NCI-H69 (cell line): ENCODE measurements at regions not wholly inside any gene's neighbourhood (a gene's known extent, or its start where the extent isn't known, plus 50 kb on each side); places are given as distances from the start of the nearest gene placed in this dataset.

Experiments
- DNase-seq: peaks from one replicate; lab custom pipeline; 2025; lab: John Stamatoyannopoulos, UW

DNA sequence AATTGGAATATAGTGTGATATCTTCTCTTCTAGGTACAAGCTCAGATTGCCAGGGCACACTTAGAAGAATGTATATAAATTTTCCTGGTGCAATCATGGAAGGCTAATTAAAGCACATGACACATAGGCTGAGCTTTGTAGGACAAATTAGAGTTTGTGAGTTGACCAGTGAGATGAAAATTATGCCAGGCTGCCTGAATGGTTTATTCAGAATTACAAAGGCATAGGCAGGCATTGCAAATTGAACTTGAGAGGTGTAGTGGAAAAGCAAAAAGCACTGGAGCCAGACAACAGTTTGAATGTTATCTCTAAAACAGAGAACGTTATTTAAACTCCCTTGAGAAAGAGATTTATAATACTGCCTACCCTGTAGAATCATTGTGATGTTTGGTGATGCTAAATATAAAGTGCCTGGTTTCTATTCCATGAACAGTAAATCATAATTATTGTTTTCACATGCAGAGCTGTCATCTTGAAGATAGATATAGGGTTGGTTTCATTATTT, 712.1 kb downstream of the TBC1D32 start:
- DNase-seq, result no peak

DNA sequence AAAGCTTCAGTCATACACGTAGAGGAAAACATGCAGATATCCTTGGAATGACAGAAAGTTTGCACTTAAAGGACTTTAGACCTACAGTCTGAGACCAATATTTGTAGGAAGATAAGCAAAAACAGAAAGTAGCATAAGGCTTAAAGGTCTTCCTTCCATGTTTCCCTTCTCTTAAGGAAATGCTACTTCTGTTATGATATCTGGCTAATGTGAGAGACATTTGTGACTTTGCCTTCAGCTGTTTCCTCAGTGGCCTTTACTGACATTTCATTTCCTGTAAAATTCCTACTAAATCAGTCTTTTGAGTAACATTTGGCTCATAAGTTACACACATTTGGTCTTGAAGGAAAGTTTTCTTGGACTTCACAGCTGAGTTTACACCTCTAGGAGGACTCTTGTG, 713.4 kb downstream of the TBC1D32 start:
- no peak for DNase-seq

GRCh38 chr6:120615238-120615637, 719.0 kb downstream of the TBC1D32 start:
- no peak for DNase-seq

DNA sequence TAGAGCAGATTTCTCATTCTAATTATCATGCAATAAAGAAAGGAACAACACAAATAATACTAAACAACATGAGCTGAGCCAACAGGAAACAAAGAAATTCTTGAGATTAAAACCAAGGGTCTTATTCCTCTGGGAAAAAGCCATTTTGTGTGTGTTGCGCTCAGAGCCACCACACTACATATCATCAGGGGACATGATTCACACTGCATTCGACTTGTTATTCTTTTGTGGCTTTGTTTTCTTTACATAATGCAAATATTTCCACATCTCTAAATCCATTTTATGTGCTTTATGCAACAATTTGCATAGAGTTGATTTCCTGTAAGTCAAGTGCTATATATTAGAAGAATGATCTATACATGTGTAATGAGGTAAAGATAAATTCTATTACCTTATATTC, 719.6 kb downstream of the TBC1D32 start:
- no peak for DNase-seq

- no peak for DNase-seq
Observed at GRCh38 chr6:120608826-120609225, 725.5 kb downstream of the TBC1D32 start.

GRCh38 chr6:120606743-120607142, 727.5 kb downstream of the TBC1D32 start:
- DNase-seq, result no peak

GRCh38 chr6:120604510-120604909, 729.8 kb downstream of the TBC1D32 start:
- DNase-seq, result no peak

DNA sequence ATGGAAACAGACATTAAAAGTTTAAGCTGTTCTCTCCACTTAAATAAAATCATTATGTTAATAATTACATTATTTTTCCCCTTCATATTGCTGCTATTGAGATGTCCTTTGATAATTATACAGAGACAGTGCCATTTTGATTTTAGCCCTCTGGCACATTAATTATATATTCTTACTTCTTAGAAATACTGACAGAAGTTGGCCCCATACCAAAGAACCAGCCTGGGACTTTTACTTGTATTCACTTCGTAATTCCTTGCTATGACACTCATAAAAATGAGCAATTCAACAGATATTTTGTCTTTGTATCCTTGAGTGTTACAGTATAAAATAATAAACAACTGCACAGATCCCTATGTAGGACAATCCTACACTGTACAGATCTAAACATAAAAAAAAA, 743.7 kb downstream of the TBC1D32 start:
- DNase-seq, result peak; percentile 65

DNA sequence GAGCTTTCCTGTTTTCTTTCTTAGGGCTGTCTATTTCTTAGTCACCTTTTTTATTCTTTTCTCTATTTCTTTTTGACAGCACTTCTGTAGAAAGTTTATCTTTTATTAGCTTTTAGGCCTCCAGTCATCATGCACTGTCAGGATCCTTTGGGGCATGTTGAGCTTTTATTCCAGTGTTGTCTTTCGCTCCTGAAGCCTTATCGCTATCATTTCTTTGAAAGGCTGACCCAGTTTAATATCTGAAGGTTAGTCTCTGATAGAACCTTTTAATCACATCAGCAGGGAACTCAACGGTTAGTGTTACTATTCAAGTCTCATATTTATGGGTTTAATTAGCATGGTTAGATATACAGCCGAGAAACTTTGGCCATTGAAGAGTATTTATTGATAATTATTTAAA, 745.9 kb downstream of the TBC1D32 start:
- DNase-seq, result no peak

DNA sequence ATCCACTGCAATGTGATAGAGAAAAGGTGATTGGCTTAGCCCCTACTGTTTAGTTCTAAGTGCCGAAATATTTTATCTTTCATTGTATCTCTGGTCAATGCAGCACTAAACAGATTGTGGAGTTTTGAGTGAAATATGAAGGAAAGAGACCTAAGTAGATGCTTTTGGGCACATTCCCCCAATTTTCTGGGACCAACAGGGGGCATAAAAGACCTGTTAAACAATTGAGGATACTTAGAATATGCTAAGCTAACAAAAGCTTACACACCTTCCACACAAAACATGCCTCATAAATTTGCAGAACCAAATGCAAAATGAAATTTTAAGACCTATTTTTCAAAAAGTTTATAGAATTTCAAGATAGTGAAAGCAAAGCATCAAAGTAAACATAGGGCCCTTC, 746.9 kb downstream of the TBC1D32 start:
- DNase-seq, result no peak

- DNase-seq, result no peak
Observed at GRCh38 chr6:120584111-120584760, 750.0 kb downstream of the TBC1D32 start.

- no peak for DNase-seq
Observed at GRCh38 chr6:120576061-120576460, 758.2 kb downstream of the TBC1D32 start.

DNA sequence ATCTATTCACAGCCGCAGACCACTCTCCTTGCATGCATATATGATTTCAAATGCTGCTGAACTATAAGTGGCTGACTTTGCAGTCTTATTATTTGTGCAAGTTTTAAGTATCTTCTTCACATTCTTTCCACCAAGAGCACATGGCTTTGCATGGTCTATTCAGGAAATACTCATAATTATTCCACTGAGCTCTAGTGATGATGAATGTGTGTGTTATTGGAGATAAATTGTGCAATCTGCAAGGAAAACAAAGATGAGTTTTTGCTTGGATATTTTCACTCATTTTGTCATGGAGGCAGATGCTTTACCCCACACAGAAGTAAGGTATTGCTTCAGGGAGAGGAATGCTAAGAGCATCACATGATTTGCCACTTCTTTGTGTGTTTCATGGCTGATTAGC, 764.6 kb downstream of the TBC1D32 start:
- DNase-seq, result no peak

- no peak for DNase-seq
Observed at GRCh38 chr6:120564779-120565178, 769.5 kb downstream of the TBC1D32 start.

DNA sequence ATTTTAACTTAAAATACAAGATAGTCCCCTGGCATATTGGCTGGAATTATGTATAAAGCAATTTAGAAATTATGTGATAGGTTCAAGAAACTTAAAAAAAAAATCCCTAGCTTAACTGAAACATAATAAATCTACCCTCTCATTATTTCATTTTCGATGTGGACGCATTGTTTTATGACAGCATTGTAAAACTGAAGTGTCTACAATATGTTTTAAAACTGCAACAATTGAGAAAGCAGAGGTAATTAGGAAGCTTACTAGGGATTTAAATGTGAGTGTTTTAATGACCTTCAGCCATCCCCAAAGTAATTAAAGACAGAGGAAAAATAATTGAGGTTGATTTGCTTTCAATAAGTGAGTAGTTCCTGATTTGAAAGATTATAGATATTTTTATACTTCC, 776.0 kb downstream of the TBC1D32 start:
- DNase-seq, result peak; percentile 53

GRCh38 chr6:120557554-120557953, 776.7 kb downstream of the TBC1D32 start:
- DNase-seq, result no peak

DNA sequence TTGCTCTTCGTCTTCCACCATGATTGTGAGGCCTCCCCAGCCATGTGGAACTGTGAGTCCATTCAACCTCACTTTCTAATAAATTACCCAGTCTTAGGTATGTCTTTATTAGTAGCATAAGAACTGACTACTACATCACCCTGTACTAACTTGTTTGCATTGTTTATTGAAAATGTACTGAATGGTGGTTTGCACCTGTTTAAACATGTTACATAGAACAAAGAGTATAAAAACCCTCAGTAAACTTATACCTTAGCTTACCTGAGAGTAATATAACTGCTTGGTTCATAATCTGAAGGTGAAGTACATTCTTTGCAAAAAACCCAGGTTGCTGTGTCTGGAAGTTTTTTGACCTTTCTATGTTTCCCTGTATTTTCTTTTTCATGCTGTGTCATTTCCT, 777.8 kb downstream of the TBC1D32 start:
- DNase-seq, result peak; percentile 61

GRCh38 chr6:120553353-120553752, 780.9 kb downstream of the TBC1D32 start:
- no peak for DNase-seq

DNA sequence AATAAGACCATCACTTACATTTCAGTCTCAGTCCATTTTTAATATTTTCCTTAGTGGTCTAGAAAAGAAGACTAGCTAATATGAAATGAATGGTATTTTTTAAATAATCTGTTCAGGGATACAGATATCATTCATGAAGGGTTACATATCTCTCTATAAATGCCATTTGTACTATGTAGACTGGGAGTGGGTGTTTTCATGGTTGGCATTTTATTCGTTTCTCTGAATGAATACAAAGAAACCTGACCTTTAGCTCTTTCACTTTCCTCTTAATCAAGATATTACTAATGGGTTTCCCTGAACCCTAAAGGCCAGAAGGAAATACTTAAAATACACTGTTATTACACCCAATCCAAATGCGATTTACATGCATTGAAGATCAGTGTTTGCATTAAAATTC, 788.9 kb downstream of the TBC1D32 start:
- no peak for DNase-seq

DNA sequence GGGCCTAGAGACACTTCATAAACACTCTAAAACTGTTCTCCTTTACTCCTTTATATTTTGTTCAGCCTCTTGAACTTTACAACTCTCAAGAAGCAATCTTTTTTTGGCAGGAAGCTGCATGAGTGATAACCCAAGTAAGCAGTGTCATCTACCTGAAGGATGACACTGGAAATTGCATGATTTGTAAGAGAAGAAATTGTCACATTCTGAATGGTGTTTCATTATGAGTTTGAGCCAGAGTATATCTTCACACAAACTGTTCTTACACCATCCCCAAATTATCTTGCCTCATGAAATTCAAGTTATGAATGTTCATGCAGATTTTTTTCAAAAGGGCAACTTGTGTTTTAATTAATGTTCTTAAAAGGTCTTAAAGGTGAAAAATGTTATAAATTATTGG, 799.3 kb downstream of the TBC1D32 start:
- DNase-seq, result no peak

DNA sequence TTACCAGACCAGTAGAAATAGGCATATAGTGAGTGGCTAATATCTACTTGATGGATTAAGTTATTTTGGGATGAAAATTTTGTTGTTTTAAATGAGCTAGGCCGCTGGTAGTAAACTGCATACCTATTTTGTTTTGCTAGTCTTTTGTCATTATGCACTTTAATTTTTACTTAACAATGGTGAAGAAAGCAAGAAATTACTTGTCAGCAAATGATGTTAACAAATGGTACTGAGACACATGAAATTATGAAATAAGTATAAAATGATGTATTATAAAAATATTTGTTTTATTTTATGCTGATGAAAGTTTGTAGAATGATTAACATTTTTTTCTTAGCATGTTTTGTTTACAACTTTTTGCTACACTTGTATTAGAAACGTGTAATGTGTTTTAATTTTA, 807.7 kb downstream of the TBC1D32 start:
- DNase-seq, result no peak

DNA sequence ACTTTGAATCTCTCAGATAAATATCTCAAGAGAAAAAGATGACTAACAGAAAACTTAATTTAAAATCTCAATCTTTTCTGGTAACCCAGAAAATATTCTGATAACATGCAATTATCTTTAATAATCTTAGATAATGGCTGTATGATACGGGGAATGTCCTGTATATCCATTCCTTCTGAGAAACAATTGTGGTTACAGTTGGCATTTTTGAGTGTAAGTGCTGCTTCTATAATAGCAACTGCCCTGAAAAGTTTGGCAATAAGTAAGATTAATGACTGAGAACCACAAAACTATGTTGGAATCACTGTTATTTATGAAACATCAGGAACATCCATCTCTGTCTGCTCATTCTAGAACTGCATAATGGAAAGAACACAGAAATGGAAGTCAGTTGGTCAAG, 819.7 kb downstream of the TBC1D32 start:
- DNase-seq, result no peak

- no peak for DNase-seq
Observed at GRCh38 chr6:120511712-120512111, 822.6 kb downstream of the TBC1D32 start.

GRCh38 chr6:120498711-120499110, 835.6 kb downstream of the TBC1D32 start:
- no peak for DNase-seq
